ENCODE measurements at regions not wholly inside any gene's neighbourhood (a gene's known extent, or its start where the extent isn't known, plus 50 kb on each side); places are given as distances from the start of the nearest gene placed in this dataset.

DNA sequence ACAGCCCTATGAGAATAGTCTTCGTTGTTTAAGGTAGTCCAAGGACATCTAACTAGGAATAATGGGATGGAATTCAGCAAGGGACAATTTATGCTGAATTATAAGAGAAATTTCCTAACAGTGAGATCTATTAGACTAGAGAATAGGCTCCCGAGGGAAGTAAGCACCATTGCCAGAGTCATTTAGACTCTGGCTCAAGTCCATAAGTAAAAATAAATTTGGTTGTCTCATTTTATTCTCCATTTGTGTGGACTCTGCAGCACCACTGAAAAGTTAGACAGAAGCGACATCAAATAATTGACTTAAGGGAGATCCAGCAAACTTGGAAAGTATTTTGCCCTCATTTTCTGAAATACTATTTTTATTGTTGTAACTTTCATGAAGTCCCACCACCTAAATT, 129.3 kb upstream of the SMIM21 start:
- DNase-seq, result no peak

DNA sequence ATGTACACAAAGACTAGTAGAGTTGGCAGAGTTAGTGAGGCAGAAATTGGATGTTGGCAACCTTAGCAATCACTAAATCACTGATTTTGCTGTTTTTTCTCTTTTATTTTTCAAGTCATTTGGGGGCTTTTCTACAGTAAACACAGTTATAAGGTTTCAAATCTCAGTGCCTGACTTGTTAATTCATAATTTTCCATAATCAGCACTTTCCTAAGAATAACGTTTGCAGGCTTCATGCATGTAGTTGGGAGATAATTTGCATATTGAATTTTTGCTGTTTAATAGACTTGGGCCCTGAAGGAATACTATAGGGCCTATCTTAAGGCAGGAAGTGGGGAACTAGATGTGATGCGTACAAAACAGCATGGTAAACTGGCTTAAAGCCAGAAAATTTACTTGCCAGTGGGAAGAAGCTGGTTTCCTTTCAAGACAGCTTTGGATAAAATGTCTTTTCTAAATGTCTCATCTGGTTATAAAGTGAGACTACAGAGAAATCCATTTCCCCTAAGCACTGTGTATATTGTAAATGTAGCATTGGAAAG, 127.2 kb upstream of the SMIM21 start:
- no peak for DNase-seq

DNA sequence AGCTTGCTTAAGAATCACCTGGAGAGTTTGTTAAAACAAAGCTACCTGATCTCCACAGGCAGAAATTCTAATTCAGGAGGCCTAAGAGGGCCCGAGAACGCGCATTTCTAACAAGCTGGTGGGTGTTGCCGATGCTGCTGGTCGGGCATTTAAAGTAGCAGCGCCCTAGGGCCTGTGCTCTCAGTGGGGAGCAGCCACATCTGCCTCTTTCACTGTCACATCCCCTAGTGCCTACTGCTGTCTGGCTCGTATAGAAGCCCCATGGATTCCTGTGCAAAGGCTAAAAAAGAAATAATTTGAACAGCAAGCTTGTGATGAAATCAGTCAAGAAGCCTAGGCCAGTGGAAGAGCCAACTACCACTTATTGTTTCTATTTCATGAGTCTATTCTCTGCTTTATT, 126.7 kb upstream of the SMIM21 start:
- DNase-seq, result no peak

DNA sequence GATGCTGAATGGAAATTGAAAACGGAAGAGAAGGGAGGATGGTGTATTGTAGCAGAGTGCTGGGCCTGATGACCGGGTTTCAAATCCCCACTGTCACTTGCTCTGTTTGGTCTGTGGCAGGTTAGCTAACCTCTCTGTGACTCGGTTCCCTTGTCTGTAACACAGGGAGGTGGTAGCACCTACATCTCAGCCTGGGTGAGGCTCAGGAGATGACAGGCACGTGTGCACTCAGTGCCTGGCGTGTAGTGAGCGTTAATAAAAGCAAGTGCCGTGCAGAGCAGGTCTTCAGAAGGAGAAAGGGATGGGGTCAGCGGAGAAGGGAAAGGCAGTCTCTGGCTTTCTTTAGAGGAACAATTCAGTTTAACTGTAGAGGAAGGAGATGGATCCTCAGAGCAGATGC, 125.5 kb upstream of the SMIM21 start:
- DNase-seq, result no peak

DNA sequence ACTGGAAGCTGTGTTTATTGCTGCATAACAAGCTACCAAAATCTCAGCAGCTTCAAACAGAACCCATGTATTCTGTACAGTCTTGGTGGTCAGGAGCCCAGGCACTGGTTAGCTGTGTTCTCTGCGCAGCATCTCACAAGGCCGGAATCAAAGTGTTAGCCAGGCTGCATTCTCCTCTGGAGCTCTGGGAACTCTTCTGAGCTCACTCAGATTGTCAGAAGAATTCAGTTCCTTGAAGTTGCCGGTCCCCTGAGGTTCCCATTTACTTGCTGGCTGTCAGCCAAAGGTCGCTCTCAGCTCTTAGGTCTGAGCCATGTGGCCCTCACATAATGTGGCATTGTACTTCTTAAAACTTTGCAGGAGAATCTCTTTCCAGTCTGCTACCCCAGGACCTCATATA, 123.6 kb upstream of the SMIM21 start:
- no peak for DNase-seq

DNA sequence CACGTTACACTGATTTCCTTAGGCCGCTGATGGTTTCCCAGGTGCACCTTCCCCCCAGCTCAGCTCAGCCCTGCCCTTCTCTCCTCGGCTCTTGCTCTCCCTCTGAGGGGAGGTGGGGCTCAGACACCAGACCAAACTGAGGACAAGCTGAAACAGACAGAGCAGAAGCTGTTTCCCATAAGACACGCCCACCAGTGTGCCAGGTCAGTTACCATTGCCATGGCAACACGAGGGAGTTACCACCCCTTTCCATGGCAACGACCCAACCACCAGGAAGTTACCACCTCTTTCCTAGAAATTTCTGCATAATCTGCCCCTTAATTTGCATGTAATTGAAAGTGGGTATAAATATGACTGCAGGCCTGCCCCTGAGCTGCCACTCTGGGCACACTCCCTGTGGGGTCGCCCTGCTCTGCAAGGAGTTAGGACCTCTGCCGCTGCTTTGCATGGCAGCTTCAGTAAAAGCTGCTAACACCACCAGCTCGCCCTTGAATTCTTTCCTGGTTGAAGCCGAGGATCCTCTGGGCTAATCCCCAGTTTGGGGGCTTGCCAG, 120.9 kb upstream of the SMIM21 start:
- no peak for DNase-seq

DNA sequence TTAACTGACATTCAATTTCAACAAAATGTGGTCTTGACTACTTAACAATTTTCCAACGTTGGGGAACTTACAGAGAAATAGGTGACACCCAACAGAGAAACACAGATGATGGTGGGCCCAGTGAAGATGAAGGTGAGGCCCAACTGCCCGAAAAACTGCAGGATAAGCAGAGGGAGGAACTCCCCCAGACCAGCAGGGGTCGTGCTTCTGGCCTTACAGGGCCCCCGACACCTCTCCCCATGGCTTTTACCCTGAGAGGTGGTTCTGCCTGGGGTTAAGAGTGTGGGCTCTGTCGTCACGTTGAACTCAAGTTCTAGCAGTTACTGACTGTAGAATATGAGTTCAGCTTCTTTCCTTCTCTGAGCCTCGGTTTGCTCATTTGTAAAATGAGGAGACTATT, 119.5 kb upstream of the SMIM21 start:
- DNase-seq, result no peak

DNA sequence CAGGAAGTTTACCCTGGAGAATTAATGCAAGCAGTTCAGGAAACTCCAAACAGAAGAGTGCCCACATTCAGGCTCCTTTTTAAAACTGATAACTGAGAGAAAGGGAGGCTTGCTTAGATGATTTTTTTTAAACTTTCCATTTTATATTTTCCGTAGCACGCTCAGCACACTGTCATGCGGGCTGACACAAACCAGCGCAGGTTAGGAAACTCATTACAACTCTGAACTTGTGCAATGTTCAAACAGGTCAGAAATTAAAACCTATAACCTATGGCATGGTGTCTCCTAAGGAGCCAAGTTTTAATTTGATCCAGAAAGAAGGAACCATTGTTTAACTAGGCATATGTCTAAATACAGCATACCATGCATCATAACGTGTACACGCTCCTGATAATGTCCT, 117.7 kb upstream of the SMIM21 start:
- DNase-seq, result no peak

DNA sequence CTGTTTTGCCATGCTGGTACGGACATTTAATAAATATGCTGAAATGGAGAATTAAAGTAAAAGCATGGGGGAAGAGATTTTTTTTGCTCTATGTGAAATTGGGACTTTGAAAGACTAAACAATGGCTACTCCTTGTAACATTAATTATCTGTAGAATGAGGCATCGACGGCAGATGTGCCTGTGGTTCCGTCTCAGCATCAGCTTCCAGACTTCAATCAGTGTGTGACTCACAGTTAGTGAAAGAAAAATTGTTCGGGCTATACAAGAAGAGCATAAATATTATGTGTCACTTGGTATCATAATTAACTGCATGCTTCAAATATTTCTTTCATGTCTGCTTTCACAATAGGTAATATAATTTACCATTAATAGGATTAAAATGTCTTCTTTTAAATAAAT, 117.0 kb upstream of the SMIM21 start:
- DNase-seq, result no peak

DNA sequence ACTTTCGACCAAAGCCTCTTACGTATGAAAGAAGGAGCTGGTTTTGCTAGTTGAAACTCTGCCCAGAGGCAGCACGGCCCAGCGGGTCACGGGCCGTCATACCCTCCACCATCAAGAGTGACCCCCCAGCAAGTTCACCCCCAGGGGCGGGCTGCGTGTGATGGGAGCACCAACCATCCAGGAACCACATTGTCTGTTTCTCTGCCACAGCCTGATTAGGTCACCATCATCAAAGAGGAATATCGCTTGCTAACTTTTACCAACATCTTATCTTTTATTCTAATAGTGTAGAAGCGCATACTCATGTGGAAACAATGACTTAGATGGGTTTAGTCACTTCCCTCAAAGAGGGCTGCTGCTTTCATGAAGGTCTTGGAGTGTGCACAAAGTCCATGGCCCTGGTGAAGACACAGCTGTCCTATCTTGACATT, 116.6 kb upstream of the SMIM21 start:
- no peak for DNase-seq

DNA sequence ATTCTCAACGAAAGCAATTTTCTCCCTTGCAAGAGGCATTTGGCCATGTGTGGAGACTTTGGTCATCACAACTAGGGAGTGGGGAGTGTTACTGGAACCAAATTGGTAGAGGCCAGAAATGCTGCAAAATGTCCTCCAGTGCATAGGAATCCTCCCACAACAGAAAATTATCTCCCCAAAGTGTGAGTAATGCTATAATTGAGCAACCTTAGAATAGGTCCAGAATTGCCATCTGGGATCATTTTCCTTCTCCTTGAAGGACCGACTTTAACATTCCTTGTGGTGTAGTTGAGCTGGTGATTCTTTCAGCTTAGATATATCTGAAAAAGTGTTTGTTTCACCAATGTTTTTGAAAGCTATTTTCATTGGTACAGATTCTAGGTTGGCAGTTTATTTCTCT, 111.2 kb upstream of the SMIM21 start:
- DNase-seq, result no peak

DNA sequence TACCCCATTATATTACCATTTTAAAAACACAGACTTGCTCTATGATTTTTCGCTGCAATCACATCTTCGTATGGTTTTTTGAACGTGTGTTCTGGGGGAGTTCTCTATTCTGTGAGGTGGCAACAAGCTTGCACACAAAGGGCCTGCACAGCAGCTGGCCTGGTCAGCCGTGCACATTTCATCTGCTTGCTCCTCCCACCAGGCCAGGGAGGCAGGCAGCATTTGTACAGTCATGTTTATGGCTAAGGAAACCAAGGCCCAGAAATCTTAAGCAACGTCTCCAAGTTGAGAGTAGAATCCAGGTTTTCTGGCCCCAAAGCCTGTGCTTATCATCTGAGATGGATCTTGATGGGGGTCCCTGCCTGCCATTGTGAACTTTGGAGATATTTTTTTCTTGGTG, 106.4 kb upstream of the SMIM21 start:
- DNase-seq, result no peak

DNA sequence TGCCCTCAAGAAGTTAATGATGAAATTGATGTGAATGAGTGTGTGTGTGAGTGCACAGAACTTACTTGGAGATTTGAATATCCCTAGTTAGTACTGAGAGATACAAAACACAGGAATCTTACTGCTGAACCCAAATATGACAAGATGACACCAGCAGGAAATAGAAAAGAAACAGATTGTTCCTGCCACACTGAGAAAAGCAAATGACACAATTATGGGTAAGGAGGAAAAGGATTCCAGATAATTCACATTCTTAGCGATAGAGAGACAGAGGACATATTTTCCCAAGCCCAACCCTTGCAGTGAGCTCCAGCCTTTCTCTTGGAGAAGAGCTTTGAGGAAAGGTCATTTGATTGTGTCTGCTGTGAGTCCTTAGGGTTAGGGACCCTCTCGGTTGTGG, 105.7 kb upstream of the SMIM21 start:
- DNase-seq, result no peak

DNA sequence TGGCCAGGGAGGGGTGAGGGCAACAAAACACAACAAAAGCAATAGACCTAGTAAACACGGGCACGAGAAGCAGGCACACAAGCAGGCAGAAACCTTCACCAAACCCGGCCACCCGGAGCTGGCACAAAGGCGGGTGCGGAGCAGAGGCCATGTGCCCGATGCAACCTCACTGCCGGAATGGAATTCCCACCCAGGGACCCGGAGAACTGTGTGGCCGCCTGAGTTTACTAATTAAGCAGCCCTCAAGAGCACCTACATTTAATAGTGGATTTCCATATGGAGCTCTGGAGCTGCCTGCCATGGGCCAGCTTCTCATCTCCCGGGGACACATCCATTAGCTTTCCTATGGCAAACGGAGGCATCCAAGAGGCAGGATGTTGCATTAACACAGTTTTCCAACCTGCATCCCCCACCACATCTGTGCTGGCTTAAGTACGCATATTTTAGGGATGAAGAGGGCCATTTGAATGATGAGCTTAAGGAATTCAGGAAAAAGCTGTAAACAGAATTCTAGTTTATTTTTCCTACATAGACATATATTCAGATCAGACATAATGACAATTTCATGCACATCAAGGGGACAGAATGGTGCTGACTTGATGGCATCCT, 104.5 kb upstream of the SMIM21 start:
- DNase-seq, result no peak

DNA sequence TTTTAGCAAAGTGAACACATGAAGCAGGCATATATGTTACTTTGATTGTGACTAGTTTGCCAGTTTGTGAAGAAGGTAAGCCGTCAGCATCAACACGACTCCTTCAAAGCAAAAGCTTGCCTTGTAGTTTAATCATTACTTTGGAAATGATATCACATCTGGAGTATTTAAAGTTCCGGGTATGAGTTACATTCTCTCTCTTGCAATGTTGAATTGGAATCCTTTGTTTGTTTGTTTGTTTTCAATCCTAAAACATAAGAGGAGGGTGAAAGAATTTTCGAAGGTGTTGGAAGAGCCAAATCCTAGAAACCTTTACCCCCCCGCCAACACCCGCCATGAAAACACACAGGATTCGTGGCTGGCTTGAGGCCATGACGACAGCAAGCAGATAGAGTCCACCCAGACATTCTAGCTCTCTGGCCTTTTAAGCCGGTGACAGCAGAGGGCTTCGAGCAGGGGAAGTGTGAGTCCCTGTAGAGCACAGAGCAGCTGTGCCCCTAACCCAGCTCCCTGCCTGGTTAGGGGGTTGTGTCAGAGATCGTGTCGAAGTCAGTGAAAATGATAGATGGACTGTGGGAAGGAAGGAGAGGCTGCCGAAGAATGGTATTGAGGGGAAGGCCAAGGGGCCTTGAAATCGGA, 103.8 kb upstream of the SMIM21 start:
- DNase-seq, result no peak

DNA sequence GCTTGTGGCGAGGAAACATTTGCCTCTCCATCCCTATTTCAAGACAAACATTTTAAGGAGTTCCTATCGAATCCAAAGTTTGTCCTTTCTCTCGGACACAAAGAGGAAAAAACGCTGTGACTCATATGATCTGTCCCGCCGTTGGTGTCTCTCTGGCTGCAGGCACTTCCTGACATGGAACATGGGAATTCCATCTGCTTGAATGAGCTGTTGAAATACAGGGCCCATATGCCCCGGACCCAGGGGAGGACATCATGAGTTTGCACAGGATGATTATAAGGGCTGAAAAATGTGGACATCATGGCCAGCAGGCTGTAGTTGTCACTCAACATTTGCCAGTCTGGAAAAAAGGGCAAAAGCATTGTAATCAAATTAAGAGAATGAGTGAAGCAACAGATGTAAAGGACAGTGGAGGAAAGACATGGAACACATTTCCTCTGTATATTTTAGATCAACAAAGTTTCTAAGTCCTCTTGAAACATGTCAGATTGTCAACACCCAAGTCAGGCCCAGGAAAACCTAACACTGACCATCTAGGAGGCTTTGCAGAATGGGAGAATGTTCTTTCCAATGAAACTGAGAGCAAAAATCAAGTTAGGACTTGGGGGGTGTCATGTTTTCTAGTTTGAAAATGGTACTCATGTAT, 103.2 kb upstream of the SMIM21 start:
- DNase-seq, result no peak

DNA sequence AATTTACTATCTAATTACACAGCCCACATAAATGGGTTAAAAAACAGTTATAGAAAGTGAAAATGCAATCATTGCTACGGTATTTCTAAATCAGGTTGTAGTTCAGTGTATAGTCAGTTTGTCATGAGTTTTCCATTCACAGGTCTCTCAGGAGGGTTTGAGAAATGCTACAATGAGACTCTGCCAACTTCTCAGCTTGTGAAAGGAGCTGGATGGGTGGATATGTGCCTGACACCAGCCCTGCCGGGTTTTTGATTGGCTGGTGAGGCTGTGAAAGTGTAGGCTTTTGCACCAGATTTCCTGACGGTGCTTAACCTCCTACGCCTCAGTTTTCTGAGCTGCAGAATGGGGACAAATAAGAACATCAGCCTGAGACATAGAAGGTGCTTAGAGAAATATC, 102.6 kb upstream of the SMIM21 start:
- no peak for DNase-seq

DNA sequence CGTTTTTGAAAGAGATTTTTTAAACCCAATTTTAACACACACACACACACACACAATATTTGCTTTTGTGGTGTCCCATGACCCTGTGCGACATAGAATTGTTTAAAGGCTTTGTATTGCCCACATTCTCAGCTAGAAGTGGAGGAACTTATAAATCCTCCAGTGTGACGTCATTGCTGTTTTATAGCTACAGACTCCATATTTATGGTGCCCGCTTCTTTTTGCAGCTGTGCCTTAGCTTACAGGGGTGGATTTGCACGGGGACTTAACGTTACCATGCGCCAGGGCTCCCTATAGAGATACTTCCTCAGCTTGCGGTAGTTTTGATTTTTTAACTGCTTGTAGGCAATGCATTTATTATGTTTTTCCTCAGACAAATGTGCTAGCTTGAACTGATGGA, 101.9 kb upstream of the SMIM21 start:
- no peak for DNase-seq

DNA sequence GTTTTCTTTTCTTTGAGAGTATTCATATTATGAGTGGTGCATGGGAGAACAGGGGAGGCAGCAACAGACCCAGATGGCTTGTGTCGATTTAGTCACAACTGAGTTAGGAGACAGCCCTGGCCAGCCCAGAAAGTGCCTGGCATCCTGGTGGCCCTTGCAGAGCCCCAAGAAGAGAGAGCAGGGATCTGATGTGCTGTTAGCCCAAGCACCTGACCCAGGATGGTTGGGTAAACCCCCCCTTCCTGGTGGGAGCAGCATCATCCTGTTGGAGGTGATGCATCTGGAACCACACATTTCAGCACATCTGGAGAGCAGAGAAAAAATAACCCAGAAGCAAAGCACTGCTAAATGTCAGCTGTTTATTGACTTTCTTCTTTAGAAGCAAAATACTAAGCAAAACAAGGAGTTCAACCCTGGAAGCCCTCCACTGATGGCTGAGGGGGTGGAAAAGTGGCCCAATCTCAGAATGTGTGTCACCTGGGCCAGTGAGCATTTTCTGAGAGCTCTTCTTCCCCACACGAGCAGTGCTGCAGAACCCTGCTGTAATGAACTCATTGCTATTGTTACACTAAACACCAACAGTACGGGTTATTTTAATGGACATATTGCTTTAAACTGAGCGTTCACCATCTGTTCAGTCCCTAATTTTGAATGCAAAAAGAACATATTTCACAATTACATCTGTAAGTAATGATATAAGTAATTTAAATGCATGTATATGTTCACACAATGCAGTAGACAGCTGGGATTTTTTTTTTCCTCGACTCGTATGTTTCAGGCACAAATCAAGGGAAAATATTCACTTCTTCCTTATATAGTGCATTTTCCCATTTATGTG, 100.6 kb upstream of the SMIM21 start:
- no peak for DNase-seq

DNA sequence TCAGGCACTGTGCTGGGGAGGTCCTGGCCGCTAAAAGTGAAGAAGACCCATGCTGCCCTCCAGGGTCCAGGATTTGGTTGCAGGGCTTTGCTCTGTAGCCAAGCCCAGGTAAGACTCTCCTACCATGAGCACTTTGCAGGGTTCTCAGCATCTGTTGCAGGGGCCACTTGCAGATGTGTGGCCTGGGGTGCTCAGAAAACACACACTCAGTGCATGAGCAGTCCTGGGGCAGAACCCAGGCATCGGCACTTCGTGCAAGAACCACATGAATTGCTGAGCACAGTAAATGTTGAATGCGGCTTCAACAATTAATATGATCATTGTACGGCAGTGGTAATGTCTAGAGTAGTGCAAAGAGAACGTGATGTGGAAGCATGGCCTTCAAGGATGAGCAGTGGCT, 98.5 kb upstream of the SMIM21 start:
- DNase-seq, result no peak

DNA sequence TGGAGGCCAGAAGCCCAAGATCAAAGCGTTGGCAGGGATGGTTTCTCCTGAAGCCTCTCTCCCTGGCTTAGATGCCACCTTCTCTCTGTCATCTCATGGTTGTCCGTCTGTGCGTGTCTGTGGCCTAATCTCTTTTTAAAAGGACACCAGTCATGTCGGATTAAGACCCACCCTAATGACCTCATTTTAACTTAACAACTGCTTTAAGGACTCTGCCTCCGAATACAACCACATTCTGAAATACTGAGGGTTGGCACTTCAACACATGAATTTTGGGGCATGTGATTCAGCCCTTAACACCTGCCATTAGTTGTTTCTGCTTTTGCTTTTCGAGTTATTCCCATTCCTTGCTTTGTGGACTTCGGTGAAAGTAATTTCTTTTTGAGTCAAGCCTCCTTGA, 97.8 kb upstream of the SMIM21 start:
- DNase-seq, result no peak

DNA sequence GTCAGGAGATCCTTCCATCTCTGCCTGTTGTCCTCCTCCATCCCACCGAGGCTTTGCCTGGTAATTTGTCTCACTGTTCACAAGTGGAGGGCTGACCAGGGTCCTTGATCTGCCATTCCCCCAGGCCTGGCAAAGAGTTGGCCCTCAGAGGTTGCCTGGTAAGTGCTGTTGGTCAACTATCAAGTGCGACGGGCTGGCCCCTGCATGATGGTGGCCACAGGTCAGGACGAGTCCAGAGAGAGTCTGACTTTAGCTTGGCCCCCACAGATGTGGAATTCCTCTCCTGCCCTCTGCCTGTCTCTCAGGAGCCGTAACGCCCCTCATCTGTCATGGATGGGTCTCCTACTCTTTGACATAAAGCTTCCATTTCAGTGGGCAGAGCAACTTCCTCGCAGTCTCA, 97.3 kb upstream of the SMIM21 start:
- DNase-seq, result no peak

DNA sequence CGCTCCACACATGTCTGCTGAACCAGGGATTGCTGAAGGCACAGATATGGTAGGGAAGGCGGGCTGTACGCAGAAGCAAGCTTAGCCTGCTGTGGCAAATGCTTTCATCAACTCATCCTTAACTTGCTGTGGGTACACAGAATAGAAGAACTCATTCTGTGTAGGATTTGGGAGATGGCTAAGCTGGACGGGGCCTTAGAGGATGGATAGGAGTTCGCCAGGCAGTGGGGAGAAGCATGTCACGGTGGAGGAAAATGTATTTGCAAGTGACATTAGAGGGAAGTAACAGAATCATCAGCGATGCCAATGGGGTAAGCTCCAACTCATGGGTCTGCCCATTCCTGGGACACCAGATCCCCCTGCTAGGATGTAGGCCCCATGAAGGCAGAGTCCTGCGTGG, 96.7 kb upstream of the SMIM21 start:
- DNase-seq, result no peak

All from kidney glomerular epithelial cell (primary cell).